GM19452 (cell line): ENCODE measurements at regions not wholly inside any gene's neighbourhood (a gene's known extent, or its start where the extent isn't known, plus 50 kb on each side); places are given as distances from the start of the nearest gene placed in this dataset.
"Not testable (repeated sequence)": the region's sequence is repeated elsewhere in the genome, so short reads cannot be mapped to it uniquely, and the experiment has no call there.

ENCODE experiments used
- ATAC-seq: cut with Tn5 transposase; IDR thresholded peaks from one replicate; pipeline ENCODE4 v1.9.1; 2021; ENCODE audit not compliant: unreplicated experiment

GRCh38 chr14:83828406-83828805 is 1701.5 kb upstream of the FLRT2 start:
- no peak for ATAC-seq

DNA sequence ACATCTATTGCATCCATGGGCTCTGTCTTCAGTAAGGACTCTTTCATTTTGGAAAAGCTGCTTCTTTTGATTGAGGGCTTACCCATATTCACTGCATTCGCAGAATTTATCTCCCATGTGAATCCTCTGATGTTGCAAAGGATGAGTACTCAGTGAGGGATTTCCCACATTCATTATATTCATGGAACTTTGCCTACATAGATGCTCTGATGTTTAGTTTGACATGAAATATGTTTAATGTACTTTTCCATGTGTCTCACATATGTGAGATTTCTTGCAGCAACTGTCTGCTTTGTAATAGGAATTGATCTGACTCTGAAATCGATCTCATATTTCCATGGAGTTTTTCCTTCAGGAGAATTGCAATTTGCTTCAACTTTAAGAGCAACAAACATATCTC is 1699.6 kb upstream of the FLRT2 start:
- no peak for ATAC-seq

DNA sequence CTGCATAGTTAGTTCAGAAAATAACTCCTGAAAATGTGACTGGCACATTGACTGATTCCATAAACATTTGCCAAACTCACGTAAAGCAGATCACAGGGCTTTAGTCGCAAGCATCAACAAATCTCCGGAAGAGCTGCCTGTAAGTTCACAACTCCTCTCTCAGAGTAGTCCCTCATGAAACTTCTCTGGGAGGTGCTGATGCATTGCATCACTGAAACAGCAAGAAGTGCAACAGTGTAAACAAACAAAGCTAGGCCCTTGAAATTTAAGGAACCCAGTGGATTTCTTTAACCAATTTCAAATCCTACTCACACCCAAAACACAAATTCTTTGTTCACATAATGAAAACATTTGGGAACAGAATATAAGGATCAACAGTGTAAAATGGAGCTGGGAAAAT is 1691.7 kb upstream of the FLRT2 start:
- no peak for ATAC-seq

DNA sequence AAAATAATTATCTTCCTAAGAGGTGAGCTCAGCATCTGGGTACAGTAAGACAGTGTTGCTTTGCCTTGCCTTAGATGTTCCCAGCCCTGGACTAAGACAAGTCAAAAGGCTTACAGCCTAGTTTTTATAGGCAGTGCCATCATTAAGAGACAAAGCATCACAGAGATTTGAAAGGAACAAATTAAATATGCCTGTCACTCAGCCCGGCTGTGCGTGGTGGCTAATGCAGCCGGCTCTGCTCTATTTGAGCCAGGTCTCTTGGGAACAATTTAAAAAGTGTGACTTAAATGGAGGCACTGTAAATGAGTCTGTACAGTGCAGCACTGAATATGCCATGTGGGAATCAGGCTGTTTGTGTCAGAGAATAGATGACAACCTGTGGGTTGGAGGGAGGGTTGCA is 1687.4 kb upstream of the FLRT2 start:
- ATAC-seq = no peak

DNA sequence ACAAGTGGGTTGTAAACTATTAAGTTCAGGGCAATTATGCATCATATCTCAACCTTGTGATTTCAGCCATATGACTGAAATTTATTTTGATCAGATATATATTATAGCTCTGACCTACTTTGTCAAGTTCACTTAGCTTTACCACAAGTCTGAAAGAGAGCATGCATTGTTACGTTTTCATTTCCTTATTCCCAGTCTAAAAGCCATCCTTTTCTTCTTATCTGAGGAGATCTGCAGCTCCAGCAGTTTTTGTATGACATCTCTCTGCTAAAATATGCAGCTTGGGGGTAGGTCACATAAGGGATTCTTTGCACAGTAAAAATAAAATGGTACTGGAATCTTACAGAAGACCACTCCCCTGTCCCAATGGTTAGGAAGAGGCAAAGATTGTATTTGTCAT is 1682.8 kb upstream of the FLRT2 start:
- ATAC-seq = no peak

DNA sequence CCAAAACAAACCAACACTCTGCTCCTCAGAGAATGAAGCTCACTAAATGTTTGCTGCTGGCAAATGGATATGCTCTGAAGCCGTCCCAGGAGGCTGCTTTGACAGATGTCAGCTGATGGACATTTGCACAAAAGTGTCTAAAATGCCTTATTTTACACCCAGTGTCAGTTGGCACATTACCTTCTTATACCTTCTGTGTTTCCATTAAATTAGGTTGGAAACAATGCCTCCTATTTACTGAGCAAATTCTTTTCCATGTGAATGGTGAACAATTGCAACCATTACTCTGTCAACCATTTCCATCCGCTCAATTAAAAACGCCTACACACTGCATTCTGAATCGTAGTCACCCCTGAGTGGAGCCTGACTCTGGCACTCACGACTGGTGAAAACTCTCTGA is 1679.9 kb upstream of the FLRT2 start:
- ATAC-seq = no peak

DNA sequence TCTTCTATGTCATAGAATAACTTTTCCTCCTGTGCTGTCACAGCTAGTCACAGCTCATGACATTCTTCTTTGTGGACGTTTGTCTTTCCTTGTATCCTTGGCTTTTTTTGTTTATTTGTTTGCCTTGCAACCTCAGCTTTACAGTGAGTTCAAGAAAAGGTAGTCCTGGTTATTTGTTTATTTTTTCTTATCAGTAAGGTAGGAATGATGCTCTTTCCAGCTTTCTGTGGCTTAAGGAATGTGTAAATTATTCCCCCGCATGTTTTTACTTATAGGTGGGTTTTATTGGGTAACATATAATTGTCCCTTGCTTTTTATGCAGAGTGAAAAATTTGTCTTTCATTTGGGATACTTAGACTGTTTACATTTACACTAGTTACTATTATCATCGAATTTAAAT is 1673.6 kb upstream of the FLRT2 start:
- ATAC-seq = no peak

DNA sequence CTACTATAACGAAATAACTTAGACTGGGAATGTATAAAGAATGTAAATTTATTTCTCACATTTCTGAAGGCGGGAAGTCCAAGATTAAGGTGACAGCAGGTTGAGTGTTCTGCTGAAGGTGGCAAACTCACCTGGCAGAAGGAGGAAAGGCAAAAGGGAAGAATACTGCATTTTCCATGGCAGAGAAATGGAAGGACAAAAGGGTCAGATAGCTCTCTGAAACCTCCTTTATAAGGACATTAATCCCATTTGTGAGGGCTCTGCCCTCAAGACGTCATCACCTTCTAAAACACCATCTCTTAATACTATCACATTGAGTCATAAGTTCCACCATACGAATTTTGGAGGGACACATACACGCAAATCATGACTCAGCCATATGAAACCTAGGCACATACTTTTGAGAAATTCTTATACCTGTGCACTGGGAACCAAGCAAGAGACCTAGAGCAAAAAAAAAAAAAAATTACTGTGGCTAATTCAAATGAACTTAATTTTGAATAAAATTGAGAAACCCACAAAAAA is 1669.3 kb upstream of the FLRT2 start:
- ATAC-seq = no peak

- no peak for ATAC-seq
Observed at GRCh38 chr14:83863042-83863774, 1666.7 kb upstream of the FLRT2 start.

DNA sequence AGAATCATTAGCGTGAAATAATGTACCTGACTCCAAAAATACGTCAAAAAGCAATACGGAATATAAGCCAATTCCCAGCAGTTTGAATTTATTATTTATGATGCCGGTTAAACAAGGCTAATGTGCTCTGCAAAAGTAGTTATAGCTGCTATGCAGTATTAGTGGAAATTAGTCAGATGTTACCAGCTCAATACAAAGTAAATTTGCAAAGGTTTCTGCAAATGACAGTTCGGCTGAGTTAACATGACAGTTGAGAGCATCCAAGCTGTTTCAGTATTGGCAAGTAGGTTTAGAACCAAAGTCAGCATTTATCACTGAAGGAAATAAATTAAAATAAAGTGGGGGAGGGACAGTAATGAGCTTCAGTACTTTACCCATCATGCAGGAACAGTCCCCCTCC is 1665.8 kb upstream of the FLRT2 start:
- ATAC-seq = no peak

DNA sequence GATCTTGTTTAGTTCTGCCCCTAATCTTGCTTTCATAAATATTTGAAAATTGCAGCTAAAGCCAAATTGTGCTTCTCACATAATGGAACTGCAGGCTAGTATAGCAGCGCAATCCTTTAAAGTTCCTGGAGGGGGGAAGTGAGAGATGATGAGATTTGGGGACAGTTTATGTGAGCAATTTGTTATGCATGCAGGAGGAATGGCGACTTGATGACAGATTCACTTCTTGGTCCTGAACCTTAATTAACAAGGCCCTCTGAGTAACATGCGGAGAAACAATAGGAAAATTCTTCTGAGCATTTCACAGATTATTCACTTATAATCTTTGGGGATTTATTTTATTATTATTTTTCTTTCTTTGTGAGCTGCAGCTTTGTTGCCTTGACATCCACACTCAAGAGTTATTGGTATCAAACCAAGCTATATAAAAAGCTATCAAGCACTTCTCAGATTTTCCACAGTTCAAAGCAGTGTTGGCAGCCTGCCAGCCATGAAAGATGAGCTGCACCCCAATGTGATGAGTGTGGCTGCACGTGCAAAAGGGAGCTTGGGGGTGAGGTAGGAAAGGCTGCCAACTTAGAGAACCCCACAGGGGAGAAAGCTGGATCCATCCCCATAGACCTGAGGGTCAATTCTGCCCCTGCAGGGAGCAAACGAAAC is 1662.2 kb upstream of the FLRT2 start:
- no peak for ATAC-seq

DNA sequence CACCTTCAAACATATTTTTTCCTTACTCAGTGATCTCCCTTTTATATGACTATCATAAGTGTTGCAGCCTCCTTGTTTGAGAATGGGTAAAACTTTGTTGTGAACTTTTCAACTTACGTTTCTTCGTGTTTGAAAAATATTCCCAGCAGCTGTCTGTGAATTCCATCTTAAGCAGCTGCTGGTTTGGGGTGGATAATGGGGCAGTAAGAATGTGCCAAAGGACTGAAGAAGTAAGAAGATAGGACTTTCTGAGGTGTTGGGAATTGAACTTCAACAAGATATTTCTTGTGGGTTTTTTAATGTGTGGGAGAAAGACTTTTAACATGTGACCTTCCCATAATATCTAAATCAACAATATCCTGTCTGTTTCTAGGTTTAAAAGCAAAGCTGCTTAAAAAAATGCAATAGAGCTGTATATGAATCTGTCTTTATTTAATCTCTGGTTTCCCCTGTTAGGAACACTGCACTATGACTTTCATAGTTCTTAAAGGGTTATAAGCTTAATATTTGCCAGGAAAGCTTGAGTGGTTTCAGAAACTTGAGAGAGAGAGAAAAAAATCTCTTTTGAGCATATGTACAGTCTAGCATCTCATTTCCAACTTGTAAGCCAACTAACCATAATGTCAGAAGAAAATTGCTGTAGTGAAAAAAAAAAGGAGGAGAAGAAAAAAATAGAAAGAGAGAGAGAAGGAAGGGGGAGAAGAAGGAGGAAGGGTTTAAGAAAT is 1659.2 kb upstream of the FLRT2 start:
- no peak for ATAC-seq

DNA sequence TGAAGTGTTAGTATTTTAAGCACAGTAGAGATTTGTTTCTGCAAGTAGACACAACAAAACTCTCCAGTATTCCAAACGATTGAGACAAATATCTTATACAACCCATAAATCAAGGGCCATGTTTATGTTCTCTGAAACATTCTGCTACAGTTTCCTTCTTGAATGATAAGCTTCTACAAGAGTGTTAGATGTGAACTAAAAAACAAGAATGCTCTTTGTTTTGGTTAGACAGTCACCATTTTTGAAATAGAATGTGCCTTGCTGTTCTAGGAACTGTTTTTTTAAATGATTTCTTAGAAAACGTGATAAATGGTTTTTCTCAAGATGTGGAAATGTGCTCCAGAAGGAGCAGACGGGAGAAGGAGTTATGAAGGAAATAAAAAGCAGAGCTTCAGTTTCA is 1656.3 kb upstream of the FLRT2 start:
- no peak for ATAC-seq

- ATAC-seq = no peak
Observed at GRCh38 chr14:83874662-83875061, 1655.3 kb upstream of the FLRT2 start.

- ATAC-seq = no peak
Observed at GRCh38 chr14:83883732-83884131, 1646.2 kb upstream of the FLRT2 start.

GRCh38 chr14:83885837-83886293 is 1644.1 kb upstream of the FLRT2 start:
- ATAC-seq = no peak

DNA sequence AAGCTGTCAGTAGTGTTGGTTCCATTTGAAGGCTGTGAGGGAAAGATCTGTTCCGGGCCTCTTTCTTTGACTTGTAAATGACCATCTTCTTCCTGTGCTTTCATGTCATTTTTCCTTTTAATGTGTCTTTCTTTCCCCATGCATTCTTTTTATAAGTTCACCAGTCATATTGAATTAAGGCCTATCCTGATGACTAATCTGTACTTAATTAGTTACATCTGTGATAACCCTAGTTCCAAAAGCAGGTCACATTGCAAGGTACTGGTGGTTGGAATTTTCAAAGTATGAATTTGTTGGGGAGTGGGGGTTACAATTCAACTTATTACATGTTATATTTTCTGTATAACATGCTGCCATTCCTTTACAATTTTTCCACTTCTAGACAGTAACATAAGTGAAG is 1642.1 kb upstream of the FLRT2 start:
- ATAC-seq = no peak

DNA sequence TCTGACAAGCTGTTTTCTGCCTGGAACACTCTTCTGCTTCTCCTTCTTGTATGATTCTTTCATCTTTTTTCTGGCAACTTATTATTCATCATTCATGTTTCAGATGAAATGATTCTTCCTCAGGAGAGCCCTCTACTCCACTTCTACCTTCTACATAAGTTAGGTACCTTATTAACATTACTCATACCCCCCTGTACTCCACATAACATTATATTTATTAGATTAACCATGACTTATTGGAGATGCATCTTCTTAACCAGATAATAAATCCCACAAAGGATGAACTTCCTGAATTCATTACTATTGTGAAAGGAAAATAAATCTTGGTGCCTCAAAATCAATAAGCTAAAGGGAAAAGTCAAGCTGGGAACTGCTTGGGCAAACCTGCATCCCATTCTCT is 1636.5 kb upstream of the FLRT2 start:
- ATAC-seq = no peak

GRCh38 chr14:83894568-83894967 is 1635.4 kb upstream of the FLRT2 start:
- ATAC-seq = no peak

- not testable (repeated sequence) for ATAC-seq
Observed at GRCh38 chr14:83898558-83898957, 1631.4 kb upstream of the FLRT2 start.

- no peak for ATAC-seq
Observed at GRCh38 chr14:83899706-83900105, 1630.2 kb upstream of the FLRT2 start.

DNA sequence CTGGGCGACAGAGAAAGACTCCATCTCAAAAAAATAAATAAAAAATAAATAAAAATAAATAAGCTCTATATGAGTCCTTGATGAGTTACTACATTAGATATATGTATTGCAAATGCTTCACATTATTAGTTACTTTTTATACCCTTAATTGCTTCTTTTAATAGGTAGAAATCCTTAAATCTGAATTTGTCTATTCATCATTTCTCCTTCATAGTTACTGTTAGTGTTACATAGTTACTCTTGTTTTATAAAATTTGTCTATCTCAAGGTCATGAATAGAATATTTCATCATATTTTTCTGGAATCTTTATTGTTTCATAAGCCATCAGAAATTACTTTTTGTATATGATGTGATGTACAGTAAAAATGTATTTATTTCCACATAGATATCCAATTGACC is 1624.8 kb upstream of the FLRT2 start:
- ATAC-seq = no peak
